ENCODE measurements at regions not wholly inside any gene's neighbourhood (a gene's known extent, or its start where the extent isn't known, plus 50 kb on each side); places are given as distances from the start of the nearest gene placed in this dataset.
A peak's percentile ranks its signal among the peaks of the same experiment; 100 is the strongest.

DNA sequence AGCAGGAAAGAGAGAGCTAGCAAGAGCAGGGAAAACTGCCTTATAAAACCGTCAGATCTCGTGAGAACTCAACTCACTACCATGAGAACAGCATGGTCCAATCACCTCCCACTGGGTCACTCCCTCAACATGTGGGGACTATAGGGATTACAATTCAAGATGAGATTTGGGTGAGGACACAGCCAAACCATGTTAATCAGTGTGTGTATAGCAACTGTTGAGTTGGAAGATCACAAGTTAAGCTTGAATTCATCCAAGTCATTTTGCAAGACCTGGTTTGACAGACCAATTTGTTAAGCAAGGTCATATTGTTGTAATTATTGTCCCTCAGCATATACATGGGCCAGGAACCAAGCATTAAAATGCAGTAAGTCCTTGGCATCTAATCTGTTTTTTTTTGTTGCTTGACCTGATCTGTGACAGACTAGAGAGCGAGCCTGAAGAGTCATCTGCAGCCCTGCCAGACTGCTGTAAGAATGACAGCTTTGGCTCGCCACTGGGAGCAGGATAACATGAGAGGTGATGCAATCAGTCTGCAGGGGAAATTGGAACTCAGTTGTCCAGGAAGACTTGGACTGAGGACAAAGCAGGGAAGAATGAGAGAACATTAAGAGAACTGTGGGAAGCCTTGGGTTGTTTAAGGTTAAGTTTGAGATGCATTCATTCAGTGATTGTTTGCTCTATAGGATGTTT is 297.6 kb upstream of the SEL1L start:
- H3K4me3 ChIP-seq = no peak overlapping the region
- H3K36me3 ChIP-seq = no peaks in the 10 kb centered on the region
- ATAC-seq (ENCODE audit: low FRiP score in 2 of 2) = peak; percentile 37 to 87
- no peak overlapping the region for H3K27ac ChIP-seq
- no peak for DNase-seq
- H3K4me1 ChIP-seq = no peaks in the 10 kb centered on the region
- TF ChIP-seq, protein P1, sequence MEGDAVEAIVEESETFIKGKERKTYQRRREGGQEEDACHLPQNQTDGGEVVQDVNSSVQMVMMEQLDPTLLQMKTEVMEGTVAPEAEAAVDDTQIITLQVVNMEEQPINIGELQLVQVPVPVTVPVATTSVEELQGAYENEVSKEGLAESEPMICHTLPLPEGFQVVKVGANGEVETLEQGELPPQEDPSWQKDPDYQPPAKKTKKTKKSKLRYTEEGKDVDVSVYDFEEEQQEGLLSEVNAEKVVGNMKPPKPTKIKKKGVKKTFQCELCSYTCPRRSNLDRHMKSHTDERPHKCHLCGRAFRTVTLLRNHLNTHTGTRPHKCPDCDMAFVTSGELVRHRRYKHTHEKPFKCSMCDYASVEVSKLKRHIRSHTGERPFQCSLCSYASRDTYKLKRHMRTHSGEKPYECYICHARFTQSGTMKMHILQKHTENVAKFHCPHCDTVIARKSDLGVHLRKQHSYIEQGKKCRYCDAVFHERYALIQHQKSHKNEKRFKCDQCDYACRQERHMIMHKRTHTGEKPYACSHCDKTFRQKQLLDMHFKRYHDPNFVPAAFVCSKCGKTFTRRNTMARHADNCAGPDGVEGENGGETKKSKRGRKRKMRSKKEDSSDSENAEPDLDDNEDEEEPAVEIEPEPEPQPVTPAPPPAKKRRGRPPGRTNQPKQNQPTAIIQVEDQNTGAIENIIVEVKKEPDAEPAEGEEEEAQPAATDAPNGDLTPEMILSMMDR (IDR thresholded peaks at IDR 0.05) = no peak
- TF ChIP-seq POLR2AphosphoS5 (IDR thresholded peaks at IDR 0.05) (no peak), POLR2A (IDR thresholded peaks at IDR 0.05) (no peak), EP300 (IDR thresholded peaks at IDR 0.05) (no peak)
- 54 to 70% methylated on average over 4 of the region's 4 CpGs for WGBS, 2 donors
- peaks cover 0 to 15% (median 2%) of the 10 kb centered on the region in 4 donors for H3K9me3 ChIP-seq
- no peaks in the 10 kb centered on the region for H3K27me3 ChIP-seq

DNA sequence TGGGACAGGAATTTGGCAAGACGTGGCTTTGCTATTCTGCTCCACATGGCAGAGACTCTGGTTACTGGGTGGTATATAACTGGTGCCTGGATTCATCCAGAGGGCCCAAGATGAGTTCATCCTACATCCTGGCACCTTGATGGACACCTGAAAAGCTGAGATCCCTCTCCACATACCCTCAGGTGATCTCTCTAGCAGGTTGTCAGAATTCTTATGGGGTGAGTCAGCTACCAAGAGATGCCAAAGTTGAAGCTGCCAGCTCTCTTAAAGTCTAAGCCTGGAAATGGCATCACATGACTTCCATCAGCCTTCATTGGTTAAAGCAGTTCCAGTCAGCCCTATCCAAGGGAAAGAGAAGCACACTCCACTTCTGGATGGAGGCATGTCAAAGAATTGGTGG is 300.7 kb upstream of the SEL1L start:
- Histone ChIP-seq H3K9me3 (peaks cover 0 to 25% (median 6%) of the 10 kb centered on the region in 4 donors), H3K27me3 (no peaks in the 10 kb centered on the region), H3K36me3 (no peaks in the 10 kb centered on the region), H3K4me3 (no peak overlapping the region), H3K4me1 (no peaks in the 10 kb centered on the region), H3K27ac (no peak overlapping the region)
- DNase-seq (no peak), ATAC-seq (ENCODE audit: low FRiP score in 2 of 2) (no peak)
- TF ChIP-seq POLR2AphosphoS5 (IDR thresholded peaks at IDR 0.05) (no peak), POLR2A (IDR thresholded peaks at IDR 0.05) (no peak), EP300 (IDR thresholded peaks at IDR 0.05) (no peak)
- TF ChIP-seq, protein P1 (IDR thresholded peaks at IDR 0.05) = no peak
- WGBS, 2 donors = 25 to 50% methylated on average over 1 of the region's 1 CpG

DNA sequence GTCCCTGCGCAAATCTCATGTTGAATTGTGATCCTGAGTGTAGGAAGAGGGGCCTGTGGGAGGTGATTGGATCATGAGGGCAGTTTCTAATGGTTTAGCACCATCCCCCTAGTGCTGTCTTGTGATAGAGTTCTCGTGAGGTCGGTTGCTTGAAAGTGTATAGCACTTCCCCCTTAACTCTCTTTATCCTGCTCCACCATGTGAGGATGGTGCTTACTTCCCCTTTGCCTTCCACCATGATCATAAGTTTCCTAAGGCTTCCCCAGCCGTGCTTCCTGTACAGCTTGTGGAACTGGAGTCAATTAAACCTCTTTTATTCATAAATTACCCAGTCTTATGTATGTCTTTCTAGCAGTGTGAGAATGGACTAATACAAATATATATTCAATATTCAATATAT is 303.7 kb upstream of the SEL1L start:
- H3K9me3 ChIP-seq = peaks cover 0 to 21% (median 6%) of the 10 kb centered on the region in 4 donors
- no peak overlapping the region for H3K4me3 ChIP-seq
- WGBS, 2 donors = 75 to 82% methylated on average over 4 of the region's 4 CpGs
- no peak overlapping the region for H3K27ac ChIP-seq
- no peaks in the 10 kb centered on the region for H3K36me3 ChIP-seq
- ATAC-seq (ENCODE audit: low FRiP score in 2 of 2) (no peak), DNase-seq (no peak)
- H3K27me3 ChIP-seq = no peaks in the 10 kb centered on the region
- TF ChIP-seq POLR2A (IDR thresholded peaks at IDR 0.05) = no peak
- TF ChIP-seq EP300 (IDR thresholded peaks at IDR 0.05) = no peak
- TF ChIP-seq POLR2AphosphoS5 (IDR thresholded peaks at IDR 0.05) = no peak
- TF ChIP-seq, protein P1 (IDR thresholded peaks at IDR 0.05) = no peak
- H3K4me1 ChIP-seq = no peaks in the 10 kb centered on the region

DNA sequence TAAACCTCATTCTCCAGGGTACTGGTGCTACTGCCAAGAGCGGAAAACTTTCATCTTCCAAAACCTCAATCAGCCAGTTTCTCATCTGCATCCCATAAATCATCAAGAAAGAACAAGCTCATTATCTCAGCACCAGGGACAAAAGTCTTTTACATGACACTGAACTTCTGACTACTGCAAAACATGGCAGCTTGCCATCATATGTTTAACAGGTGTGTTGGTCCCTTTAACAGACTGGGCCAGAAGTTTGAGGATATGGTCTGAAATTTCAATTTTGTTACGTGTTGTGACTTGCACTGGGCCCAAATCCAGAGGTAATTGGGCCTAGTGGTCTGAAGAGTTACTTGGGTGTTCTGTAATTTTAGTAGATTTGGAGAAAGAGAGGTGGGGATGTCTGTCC is 305.4 kb upstream of the SEL1L start:
- 61 to 70% methylated on average over 2 of the region's 2 CpGs for WGBS, 2 donors
- H3K4me3 ChIP-seq = no peak overlapping the region
- H3K4me1 ChIP-seq = no peaks in the 10 kb centered on the region
- H3K27ac ChIP-seq = no peak overlapping the region
- peaks cover 0 to 21% (median 6%) of the 10 kb centered on the region in 4 donors for H3K9me3 ChIP-seq
- ATAC-seq (ENCODE audit: low FRiP score in 2 of 2) (no peak), DNase-seq (no peak)
- H3K36me3 ChIP-seq = no peaks in the 10 kb centered on the region
- H3K27me3 ChIP-seq = no peaks in the 10 kb centered on the region
- TF ChIP-seq POLR2A (IDR thresholded peaks at IDR 0.05) (no peak), EP300 (IDR thresholded peaks at IDR 0.05) (no peak), POLR2AphosphoS5 (IDR thresholded peaks at IDR 0.05) (no peak)
- TF ChIP-seq, protein P1 (IDR thresholded peaks at IDR 0.05) = no peak

DNA sequence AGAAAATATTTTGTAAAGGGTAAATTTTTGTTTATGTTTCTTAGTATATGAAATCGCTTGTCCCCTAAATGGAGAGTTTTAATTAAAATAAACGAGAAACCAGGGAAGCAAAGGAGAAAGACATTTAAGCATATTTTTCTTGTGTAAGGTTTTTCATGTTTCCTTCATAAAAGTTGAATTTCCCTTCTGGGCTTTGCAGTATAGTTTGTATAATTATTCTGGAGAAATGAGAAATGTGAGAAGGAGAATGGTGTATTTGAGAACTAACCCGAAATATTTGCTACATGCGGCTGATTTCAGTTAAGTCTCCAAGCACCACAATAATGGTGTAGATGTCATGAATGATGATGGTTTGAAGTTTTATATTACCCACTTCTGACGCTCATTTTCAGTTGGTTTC is 307.7 kb upstream of the SEL1L start:
- ATAC-seq (ENCODE audit: low FRiP score in 2 of 2) (no peak), DNase-seq (no peak)
- no peaks in the 10 kb centered on the region for H3K4me1 ChIP-seq
- H3K27me3 ChIP-seq = no peaks in the 10 kb centered on the region
- TF ChIP-seq POLR2A (IDR thresholded peaks at IDR 0.05) = no peak
- TF ChIP-seq POLR2AphosphoS5 (IDR thresholded peaks at IDR 0.05) = no peak
- TF ChIP-seq EP300 (IDR thresholded peaks at IDR 0.05) = no peak
- TF ChIP-seq, protein P1 (IDR thresholded peaks at IDR 0.05) = no peak
- no peak overlapping the region for H3K4me3 ChIP-seq
- H3K9me3 ChIP-seq = peaks cover 0 to 10% (median 4%) of the 10 kb centered on the region in 4 donors
- no peak overlapping the region for H3K27ac ChIP-seq
- no peaks in the 10 kb centered on the region for H3K36me3 ChIP-seq
- WGBS, 2 donors = 85 to 91% methylated on average over 5 of the region's 5 CpGs

All from upper lobe of left lung (tissue), 6 donors.